ENCODE measurements at regions not wholly inside any gene's neighbourhood (a gene's known extent, or its start where the extent isn't known, plus 50 kb on each side); places are given as distances from the start of the nearest gene placed in this dataset.

DNA sequence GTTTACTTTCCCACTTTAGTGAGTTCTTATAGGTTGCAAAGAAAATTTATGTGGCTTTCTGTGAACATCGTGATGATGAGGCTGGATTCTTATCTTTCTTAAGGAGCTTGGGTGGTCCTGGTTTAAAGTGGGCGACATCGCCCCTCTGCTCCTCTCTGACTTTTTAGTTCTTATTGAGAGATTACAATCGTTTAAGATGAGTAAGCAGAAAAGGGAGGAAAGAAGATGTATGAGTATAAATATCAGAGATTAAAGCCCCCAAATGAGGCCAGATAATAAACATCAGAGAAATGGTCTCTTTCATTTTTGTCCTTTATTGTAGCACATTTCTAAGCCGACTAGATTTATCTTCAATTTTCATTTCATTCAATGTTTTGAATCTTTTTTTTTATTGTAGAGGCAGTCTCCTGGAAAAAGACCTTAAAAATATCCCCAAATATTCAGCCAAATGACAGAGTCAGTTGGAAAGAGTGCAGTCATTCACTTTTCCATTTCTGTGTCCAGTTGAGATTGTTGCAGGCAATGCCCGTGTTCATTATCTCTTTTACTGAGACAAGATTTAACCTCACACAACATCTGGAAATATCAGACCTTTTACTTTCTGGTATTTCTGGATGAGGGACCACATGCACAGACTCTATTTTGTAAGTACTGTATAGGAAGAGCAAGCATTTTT lies 62.0 kb upstream of the PDE7B start:
- Histone ChIP-seq H3K27ac (no peak overlapping the region), H3K4me1 (no peaks in the 10 kb centered on the region), H3K4me3 (no peak overlapping the region), H3K36me3 (no peaks in the 10 kb centered on the region), H3K9me3 (no peaks in the 10 kb centered on the region), H3K27me3 (no peaks in the 10 kb centered on the region)
- no peak for TF ChIP-seq POLR2A (IDR thresholded peaks at IDR 0.05)
- TF ChIP-seq, protein P1, sequence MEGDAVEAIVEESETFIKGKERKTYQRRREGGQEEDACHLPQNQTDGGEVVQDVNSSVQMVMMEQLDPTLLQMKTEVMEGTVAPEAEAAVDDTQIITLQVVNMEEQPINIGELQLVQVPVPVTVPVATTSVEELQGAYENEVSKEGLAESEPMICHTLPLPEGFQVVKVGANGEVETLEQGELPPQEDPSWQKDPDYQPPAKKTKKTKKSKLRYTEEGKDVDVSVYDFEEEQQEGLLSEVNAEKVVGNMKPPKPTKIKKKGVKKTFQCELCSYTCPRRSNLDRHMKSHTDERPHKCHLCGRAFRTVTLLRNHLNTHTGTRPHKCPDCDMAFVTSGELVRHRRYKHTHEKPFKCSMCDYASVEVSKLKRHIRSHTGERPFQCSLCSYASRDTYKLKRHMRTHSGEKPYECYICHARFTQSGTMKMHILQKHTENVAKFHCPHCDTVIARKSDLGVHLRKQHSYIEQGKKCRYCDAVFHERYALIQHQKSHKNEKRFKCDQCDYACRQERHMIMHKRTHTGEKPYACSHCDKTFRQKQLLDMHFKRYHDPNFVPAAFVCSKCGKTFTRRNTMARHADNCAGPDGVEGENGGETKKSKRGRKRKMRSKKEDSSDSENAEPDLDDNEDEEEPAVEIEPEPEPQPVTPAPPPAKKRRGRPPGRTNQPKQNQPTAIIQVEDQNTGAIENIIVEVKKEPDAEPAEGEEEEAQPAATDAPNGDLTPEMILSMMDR (IDR thresholded peaks at IDR 0.05), result no peak
- WGBS, 4 donors, result 63 to 71% (median 65%) methylated on average over 6 of the region's 6 CpGs
- DNase-seq, result no peak
- intact Hi-C loops (cut with DNase I), result no loop called here
- ATAC-seq, result no peak

DNA sequence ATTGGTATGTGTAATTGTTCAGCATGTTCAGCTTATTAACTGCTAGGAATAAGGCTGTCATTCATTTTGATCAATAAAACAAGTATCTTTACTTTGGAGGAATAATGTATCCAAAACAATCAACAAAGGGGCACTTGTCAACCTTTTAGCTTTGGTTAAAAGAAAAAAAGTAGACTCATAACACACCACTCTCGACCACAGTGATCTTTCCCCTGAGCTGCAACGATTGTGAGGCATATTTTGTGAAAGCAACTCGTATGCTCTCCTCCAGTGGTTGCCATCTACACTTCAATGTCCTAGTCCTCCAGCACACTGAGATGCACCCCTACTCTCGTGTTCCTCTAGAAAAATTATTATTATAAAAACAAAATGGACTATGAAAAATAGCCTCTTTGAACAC lies 60.1 kb upstream of the PDE7B start:
- Histone ChIP-seq H3K27ac (no peak overlapping the region), H3K4me3 (no peak overlapping the region), H3K27me3 (no peaks in the 10 kb centered on the region), H3K4me1 (no peaks in the 10 kb centered on the region), H3K36me3 (no peaks in the 10 kb centered on the region), H3K9me3 (no peaks in the 10 kb centered on the region)
- ATAC-seq (no peak), DNase-seq (no peak)
- intact Hi-C loops (cut with DNase I), result no loop called here
- WGBS, 4 donors, result 86 to 88% (median 87%) methylated on average over 4 of the region's 4 CpGs
- TF ChIP-seq, protein P1 (IDR thresholded peaks at IDR 0.05), result no peak
- no peak for TF ChIP-seq POLR2A (IDR thresholded peaks at IDR 0.05)

DNA sequence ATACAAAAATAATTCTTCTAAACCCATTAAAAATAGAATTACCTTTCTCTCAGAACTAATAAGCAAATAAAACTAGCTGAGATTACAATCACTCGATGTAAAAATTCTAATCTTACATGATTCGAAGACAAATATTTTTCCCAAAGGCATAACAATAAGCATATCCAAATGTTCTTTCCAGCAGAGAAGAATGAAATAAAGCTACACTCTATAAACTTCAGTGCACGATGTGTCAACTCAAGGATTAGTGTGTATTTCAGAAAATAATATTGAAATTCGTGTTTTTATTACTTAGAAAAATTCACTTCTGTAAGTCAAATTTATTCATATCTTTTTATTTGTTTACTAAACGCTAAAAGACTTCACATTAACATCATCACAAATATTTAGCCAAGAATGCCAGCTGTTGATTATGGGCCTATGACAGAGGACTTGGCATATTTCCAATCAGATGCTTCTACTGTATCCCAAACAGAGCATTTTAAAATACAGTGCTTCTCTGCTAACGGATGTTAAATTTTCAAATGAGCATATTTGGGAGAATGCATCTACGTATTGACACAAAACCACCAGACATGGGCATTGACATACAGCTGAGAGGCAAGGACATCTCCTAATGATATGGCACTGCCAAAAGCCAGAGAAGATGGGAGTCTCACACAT lies 54.7 kb upstream of the PDE7B start:
- H3K9me3 ChIP-seq, result no peaks in the 10 kb centered on the region
- H3K27ac ChIP-seq, result no peak overlapping the region
- H3K4me3 ChIP-seq, result no peak overlapping the region
- no peak for TF ChIP-seq POLR2A (IDR thresholded peaks at IDR 0.05)
- TF ChIP-seq, protein P1 (IDR thresholded peaks at IDR 0.05), result no peak
- no peak for DNase-seq
- ATAC-seq, result peak in 1 of 4 donors; percentile 33
- intact Hi-C loops (cut with DNase I), result no loop called here
- no peaks in the 10 kb centered on the region for H3K4me1 ChIP-seq
- 66 to 75% (median 70%) methylated on average over 7 of the region's 7 CpGs for WGBS, 4 donors
- H3K27me3 ChIP-seq, result no peaks in the 10 kb centered on the region
- no peaks in the 10 kb centered on the region for H3K36me3 ChIP-seq

DNA sequence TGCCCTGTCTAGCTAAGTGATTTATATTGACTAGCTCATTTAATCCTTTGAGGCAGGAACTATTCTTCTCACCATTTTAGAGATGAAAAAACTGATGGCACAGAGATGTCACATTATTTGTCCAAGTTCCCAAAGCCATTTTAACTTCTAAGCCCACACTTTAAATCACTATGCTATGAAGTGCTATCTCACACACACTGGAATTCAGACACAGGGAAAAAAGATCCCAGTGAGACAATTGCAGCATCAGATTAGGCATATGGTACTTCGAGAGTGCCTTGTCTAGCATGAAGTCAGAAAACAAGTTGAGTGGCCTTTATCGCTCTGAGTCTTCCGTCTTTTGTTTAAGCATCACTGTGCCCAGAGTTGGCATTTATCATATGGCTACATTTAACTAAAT lies 54.1 kb upstream of the PDE7B start:
- DNase-seq, result no peak
- Histone ChIP-seq H3K9me3 (no peaks in the 10 kb centered on the region), H3K4me1 (no peaks in the 10 kb centered on the region), H3K27me3 (no peaks in the 10 kb centered on the region), H3K4me3 (no peak overlapping the region), H3K36me3 (no peaks in the 10 kb centered on the region), H3K27ac (no peak overlapping the region)
- intact Hi-C loops (cut with DNase I), result no loop called here
- ATAC-seq, result no peak
- no peak for TF ChIP-seq POLR2A (IDR thresholded peaks at IDR 0.05)
- TF ChIP-seq, protein P1 (IDR thresholded peaks at IDR 0.05), result no peak
- 51 to 93% (median 82%) methylated on average over 3 of the region's 3 CpGs for WGBS, 4 donors

Measured in heart left ventricle (tissue), 16 donors.